ENCODE measurements at regions not wholly inside any gene's neighbourhood (a gene's known extent, or its start where the extent isn't known, plus 50 kb on each side); places are given as distances from the start of the nearest gene placed in this dataset.

DNA sequence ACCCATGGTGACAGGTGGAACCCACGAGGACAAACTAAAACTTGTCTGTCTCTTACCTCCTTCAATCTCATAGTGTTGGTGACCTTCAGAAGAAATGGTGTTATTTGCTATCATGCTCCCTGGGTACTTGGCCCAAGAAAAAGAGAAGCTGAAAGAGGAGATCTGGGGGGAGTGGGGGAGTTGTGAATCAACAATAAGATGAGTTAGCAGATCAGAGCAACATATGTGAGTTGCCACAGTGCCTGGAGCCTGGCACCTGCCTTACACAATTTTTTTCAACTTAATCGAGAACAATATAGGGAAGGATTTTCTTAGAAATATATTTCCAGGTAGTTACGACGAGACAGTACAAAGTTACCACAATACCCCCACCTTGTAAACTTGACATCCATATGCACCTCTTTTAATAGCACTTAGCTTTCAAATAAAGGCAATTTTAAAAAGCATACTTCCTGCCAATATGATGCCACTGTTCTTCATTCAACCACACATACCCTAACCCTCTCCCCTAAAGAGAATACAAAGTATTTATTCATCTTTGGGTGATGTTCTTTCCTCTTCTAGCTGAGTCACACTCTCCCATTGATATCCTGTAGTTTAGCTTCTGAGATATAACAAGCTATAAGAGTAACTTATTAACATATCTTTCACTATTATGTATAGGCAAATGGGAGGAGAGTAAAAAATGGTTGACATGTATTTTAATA lies 424.1 kb upstream of the OR4E1 start:
- DNase-seq (ENCODE audit: low spot score) = no peak

DNA sequence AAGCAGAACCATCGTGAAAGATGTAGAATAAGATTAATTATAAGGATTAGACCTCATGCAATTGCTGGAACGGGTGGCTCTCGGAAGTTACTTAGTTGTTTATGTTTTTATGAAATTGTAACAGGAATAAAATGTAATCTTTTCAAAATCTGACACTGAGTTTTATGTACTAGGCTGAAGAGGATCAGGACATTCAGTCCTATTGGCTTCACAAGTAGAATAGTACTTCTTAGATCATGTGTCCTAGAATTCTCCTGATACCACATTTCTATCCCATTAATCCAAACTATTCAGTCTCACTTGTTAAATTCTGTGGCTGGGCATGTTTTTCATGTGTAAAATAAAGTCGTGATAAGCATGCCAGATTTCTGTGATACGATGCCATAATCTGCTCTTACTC lies 423.5 kb upstream of the OR4E1 start:
- no peak for DNase-seq (ENCODE audit: low spot score)

DNA sequence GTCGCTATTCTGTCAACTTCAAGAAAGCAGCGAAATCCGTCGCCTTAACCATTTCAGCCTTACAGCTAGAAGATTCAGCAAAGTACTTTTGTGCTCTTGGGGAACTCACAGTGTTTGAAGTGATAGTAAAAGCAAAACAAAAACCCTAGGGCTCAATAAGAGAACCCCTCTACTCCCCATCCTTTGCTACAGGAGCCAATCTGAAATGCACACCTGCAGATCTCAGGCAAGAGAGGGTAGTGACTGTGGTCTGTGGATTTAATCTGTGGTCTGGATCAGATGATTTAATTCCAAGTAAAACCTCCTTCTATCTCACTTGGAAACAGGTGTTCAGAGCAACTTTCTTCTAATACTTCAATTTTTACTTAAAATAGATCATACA lies 422.9 kb upstream of the OR4E1 start:
- no peak for DNase-seq (ENCODE audit: low spot score)

DNA sequence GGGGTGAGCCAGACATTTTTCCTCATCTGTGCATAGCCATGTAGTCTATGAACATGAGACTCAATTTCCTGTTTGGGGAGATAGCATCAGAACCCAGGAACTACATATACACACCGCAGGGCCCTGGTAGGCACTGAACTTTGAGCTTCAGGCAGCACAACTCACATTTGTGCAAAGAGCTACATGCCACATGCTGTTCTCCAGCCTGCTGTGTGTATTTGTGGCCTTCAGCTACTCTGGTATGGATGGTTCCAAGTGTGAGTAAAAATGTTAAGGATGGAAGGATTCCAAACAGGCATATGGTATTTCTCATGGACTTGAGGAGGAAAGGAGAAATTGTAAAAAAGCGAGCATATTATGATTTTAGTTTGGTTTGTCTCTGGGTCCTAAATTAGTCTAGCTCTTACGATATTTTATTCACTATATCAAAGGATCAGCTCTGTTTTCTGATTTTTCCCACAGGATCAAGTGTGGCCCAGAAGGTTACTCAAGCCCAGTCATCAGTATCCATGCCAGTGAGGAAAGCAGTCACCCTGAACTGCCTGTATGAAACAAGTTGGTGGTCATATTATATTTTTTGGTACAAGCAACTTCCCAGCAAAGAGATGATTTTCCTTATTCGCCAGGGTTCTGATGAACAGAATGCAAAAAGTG lies 422.4 kb upstream of the OR4E1 start:
- DNase-seq (ENCODE audit: low spot score) = no peak

DNA sequence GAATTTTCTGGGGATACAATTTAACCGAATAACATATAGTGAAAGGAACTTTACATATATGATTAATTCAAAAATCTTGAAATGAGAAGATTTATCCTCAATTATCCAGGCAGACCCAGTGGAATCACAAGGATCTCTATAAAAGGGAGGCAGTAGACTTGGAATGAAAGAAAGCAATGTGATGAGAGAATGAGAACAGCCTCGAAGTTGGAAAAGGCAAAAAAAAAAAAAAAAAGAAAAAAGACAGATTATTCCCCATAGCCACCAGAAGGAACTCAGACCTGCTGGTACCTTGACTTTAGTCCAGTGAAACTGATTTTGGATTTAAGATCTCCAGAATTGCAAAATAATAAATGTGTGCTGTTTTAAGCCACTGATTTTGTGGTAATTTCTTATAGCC lies 416.3 kb upstream of the OR4E1 start:
- no peak for DNase-seq (ENCODE audit: low spot score)

DNA sequence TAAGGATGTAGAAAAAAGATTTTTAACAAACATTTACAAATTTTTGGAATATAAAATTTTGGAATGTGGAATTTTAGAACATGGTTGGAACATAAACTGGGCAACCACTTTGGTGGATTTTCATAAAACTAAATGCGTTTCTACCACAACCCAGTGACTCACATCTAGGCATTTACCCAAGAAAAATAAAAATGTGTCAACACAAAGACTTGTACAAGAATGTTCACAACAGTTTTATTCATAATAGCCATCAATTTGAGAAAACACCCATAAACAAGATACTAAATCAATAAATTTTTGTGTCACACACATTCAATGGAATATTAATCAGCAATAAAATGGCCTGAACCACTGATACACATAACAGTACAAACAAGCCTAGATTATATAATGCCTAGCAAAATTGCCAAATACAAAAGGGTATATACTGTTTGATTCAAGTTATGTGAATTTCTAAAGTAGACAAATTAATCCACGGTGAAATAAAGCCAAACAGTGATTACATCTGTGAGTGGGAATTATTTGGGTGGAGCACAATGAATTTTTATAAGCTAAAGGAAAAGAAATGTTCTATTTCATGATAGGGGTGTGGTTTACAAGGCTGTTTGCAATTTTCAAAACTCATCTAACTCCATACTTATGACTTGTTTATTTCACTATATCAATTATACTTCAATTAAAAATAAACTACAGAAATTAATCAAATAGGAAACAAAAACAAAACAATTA lies 415.2 kb upstream of the OR4E1 start:
- no peak for DNase-seq (ENCODE audit: low spot score)

DNA sequence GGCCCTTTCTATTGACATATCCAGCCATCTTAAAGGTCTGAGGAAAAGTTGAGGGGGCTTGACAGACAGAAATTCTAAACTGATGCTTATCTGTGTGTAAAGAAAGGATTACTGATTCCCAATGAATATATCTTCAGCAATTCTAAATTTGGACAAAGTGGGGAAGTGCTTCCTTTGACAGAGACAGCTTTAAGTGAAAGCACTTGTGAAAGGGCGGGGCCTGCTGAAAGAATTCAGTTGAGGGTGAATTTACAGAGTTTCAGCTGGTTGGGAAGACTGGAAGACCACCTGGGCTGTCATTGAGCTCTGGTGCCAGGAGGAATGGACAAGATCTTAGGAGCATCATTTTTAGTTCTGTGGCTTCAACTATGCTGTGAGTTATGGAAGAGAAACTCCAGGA lies 412.5 kb upstream of the OR4E1 start:
- no peak for DNase-seq (ENCODE audit: low spot score)

DNA sequence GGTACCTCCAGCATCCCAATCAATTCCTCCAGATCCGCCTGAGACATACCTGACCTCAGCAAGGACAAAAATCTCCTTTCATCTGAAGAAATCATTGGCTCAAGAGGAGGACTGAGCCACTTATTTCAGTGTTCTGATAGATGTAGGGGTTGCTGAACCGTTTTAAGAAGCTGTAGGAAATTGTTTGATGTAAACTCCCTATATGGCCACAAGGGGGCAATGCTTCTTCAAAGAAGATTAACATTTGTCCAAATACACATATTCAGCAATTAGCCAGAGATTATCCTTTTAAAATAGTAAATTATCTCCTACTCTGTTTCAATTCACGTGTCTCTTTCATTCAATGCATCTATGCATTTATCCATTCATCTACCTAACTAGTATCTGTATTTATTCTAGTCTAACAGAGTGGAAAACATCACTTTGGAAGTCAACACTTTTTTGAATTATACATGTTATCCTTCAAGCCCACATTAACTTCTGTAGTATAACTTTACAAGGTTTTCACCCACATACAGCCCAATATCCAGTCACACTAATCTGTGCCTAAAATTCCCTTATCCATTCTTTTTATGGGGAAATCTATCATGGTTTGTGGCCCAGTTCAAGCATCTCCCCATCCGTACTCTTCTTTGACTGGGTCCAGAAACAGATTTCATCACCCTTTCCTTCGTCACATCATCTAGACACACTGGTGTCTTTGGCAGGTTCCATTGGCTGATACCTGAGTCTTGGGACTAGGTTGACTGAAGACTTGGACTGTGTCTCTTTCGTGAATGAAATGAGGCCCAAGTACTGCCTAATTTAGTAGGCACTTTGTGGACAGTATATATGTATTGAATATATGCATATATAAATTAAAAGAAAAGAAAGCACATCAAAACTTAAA lies 411.0 kb upstream of the OR4E1 start:
- peak; percentile 70 for DNase-seq (ENCODE audit: low spot score)

DNA sequence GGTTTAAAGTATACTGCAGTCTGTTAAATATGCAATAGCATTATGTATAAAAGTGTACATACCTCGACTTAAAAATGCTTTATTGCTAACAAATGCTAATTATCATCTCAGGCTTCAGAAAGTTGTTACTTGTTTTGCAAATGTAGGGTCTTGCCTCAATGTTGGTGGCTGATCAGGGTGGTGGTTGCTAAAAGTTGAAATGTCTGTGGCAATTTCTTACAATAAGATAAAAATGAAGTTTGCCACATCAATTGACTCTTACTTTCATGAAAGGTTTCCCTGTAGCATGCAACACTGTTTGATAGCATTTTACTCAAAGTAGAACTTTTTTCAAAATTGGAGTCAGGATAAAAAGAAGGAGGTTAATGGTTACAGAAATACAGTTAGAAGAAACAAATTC lies 407.7 kb upstream of the OR4E1 start:
- DNase-seq (ENCODE audit: low spot score) = no peak

DNA sequence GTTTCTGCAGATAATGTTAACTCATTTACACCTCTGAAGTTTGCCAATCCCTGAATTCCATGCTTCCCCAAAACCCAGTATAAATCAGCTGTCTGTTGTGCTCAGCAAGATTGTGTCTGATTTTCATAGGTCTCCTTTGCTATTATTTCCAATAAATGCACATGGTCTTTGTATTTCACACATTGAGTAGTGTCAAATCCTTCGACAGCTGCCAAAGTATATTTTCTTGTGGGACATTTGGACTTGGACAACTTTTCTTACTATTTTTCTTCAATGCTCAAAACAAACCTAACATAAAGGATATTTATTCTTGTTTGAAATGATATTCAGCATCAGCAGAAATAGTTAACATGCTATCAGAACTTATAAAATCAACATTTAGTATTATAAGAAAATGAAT lies 406.1 kb upstream of the OR4E1 start:
- DNase-seq (ENCODE audit: low spot score) = no peak

DNA sequence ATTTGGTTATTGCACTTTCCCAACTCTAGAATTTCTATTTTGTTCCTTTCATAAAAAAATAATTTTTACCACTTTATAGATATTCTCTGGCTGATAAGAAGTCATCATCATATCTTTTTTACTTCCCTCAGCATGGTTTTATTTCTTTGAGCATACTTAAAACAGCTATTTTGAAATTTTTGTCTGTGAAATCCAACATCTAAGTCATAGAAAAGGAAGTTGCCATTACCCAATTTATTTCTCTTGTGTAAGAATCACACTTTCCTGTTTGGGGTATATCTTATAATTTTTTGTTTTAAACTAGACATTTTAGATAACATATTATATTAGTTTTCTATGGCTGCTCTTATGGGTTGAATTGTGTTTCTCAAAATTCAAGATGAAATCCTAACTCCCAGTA lies 400.2 kb upstream of the OR4E1 start:
- no peak for DNase-seq (ENCODE audit: low spot score)

DNA sequence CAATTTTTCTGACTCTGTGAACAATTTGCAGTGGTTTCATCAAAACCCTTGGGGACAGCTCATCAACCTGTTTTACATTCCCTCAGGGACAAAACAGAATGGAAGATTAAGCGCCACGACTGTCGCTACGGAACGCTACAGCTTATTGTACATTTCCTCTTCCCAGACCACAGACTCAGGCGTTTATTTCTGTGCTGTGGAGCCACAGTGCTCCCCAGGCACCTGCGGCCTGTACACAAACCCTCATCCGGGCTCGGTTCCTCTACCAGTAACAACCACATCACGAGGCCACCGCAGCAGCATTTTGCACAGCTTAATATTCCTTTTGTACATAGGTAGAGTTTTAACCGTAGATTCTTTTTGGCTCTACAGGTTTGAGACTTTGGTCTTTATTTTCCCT lies 397.4 kb upstream of the OR4E1 start:
- no peak for DNase-seq (ENCODE audit: low spot score)

DNA sequence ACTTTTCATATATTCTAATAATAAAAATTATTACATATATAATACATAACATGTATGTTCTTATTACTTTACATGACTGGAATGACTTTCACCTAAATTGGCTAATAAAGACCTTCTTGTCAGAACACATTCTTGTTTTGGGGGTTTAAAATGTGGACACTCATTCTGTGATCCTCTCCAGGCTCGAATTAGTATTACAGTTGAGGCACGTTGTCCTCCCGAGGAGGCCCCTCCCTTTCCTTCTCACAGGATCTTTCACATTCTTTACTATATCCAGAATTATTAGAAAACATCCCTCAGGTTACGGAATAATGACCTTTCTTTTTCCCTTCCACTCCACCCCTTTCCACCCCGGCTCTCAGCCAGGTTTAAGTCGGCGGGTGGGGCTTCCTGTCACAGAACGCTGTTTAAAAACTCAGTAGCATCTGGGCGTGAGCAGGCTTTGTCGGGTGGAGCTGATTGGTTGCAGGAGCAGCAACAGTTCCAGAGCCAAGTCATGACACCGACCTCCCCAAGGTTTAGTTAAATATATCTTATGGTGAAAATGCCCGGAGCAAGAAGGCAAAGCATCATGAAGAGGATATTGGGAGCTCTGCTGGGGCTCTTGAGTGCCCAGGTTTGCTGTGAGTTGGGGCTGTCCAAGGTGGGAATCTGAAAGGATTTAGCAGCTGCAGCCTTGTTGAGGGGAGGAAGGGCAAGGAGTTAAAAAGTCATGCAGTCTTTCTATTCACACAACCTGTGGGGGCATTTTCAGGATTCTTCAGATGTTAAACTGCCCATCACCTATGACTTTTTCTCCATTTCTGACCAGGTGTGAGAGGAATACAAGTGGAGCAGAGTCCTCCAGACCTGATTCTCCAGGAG lies 396.7 kb upstream of the OR4E1 start:
- DNase-seq (ENCODE audit: low spot score) = no peak

DNA sequence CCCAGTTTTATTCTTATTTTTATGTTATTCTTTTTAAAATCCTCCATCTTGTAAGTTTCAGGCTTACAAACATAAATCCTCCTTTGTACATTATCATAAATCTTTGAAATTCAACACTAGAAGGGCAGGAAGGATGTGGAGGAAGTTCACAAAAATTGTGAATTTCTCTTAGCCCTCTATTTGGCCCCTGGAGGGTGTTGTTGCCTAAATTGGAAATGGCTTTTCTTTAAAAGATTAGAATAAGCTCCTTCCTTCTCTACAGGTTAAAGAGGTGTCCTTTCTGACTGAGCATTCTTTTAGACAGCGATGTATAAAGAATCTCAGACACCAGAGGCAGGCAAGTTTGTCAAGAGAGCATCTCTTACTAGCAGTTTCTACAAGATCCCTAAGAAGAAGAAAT lies 391.7 kb upstream of the OR4E1 start:
- DNase-seq (ENCODE audit: low spot score) = no peak

DNA sequence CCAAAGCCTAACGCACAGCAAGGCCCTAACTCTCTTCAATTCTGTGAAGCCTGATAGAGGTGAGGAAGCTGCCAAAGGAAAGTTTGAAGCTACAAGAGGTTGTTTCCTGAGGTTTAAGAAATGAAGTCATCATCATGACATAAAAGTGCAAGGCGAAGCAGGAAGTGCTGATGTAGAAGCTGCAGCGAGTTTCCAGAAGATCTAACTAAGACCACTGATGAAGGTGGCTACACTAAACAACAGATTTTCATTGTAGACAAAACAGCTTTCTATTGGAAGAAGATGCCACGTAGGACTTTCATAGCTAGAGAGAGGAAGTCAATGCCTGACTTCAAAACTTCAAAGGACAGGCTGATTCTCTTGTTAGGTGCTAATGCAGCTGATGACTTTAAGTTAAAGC lies 385.6 kb upstream of the OR4E1 start:
- no peak for DNase-seq (ENCODE audit: low spot score)

DNA sequence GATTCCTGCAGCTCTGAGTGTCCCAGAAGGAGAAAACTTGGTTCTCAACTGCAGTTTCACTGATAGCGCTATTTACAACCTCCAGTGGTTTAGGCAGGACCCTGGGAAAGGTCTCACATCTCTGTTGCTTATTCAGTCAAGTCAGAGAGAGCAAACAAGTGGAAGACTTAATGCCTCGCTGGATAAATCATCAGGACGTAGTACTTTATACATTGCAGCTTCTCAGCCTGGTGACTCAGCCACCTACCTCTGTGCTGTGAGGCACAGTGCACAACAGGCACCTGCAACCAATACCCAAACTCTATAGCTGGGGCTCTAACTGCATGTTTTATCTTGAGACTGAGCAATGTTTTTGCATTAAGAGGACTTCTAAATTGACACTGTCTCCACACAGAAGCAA lies 379.2 kb upstream of the OR4E1 start:
- DNase-seq (ENCODE audit: low spot score) = no peak

DNA sequence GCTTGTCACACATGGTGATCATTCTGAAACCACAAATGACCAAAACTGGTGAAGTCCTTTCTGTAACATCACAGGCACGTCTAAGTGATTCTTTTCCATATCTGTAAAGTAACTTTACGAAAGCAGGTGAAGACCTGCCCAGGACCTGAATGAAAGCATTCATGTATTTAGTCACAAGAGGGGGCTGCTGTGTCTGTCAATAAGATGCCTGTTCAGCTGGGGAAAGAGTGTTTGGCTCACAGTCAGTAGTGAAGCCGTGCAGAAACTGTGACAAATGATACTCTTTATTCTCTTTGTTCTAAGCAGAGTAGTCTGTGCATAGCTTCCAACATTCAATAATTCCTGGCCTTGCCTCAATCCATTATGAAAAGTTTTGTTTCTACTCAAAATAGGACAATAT lies 373.5 kb upstream of the OR4E1 start:
- peak; percentile 89 for DNase-seq (ENCODE audit: low spot score)

DNA sequence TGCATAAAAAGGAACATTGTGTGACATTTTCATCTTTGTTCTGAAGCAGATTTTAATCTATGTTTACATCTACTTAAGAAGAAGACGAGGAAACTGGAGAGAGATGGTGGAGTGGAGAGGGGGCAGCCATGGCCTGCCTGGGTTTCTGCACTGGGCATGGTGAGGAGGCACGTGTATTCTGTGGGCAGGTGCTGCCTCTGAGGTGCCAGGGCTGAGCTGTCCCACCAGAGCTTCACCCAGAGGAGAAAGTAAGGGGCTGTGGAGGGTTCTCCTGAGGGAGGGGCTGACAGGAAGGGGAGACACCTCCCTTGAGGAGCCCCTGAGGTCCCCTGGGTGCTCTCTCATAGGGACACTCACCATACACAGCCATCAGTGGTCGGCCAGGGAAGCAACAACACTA lies 372.4 kb upstream of the OR4E1 start:
- no peak for DNase-seq (ENCODE audit: low spot score)

DNA sequence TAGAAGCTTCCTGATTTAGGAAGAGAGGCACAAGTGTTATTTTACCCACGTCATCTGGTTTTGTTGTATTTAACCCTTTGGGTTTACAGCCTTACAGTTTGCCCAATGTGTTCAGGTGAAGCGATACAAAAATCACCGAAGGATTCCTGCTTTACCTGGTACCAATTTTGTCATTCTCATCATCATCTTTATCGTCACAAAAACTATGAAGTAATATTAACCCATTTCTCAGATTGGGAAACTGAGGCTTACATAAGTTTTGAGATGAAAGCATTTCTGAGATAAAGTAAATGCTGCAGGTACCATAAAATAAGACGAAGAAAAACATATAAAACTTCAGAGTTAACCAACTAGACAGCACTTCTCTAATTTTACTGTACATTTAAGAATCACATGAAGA lies 370.6 kb upstream of the OR4E1 start:
- no peak for DNase-seq (ENCODE audit: low spot score)

DNA sequence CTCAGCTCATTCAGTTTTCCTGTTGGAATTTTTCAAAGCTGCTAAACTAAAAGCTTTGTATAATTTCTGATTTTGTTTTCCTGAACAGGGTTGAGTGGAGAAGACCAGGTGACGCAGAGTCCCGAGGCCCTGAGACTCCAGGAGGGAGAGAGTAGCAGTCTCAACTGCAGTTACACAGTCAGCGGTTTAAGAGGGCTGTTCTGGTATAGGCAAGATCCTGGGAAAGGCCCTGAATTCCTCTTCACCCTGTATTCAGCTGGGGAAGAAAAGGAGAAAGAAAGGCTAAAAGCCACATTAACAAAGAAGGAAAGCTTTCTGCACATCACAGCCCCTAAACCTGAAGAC lies 367.1 kb upstream of the OR4E1 start:
- no peak for DNase-seq (ENCODE audit: low spot score)

DNA sequence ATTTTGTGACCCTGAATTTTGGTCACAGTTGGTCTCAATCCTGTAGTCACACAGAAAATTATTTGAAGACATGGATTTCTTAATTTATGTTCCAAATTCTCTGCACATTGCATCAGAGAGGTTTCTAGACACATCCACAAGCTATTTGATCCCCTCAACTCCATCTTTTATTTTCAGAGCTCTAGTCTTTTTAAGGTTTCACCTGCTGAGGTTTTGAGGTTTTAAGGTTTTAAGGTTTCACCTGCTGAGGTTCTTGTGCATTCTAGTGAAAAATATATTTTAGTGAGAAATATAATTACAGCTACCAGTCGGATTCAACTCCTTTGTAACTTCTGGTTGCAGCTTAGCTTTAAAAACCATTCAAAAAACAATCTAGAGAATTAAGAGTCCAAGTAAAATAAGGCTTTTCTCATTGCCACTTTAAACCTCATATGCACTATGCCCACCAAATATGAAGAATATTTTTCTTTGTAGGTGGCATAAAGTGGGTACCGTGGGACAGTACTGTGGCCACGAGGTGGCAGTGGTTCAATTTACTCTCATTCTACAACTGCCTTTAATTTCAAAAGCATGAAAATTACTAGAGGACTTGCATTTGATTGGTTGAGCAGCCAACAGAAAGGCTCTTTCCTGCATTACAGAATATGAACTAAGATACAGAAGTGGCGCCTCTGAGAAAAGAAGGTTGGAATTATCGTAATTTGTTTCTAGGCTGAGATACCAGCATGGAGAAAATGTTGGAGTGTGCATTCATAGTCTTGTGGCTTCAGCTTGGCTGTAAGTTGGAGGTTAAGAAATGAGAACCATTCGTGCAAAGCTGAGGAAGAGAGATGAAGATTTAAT lies 366.5 kb upstream of the OR4E1 start:
- no peak for DNase-seq (ENCODE audit: low spot score)

Data from pons (tissue), 1 donor.